SJCRH30 (cell line): ENCODE measurements at regions not wholly inside any gene's neighbourhood (a gene's known extent, or its start where the extent isn't known, plus 50 kb on each side); places are given as distances from the start of the nearest gene placed in this dataset.
"Not testable (repeated sequence)": the region's sequence is repeated elsewhere in the genome, so short reads cannot be mapped to it uniquely, and the experiment has no call there.

Source experiments
- DNase-seq, 2 experiments: peaks; one replicate each; pipeline ENCODE4 v3.0.0-alpha.2; 2015 to 2020
- H3K27ac ChIP-seq: fragments of 250-450 bp; sonication (Bioruptor Pico); 2 replicates; pipeline ENCODE4 v1.5.1; 2020; ENCODE audit warnings: mild to moderate bottlenecking, moderate library complexity
- H3K27me3 ChIP-seq: fragments of 250-450 bp; sonication (Bioruptor Pico); 2 replicates; pipeline ENCODE4 v1.5.1; 2020; ENCODE audit warnings: mild to moderate bottlenecking, moderate library complexity
- H3K36me3 ChIP-seq: fragments of 250-450 bp; sonication (Bioruptor Pico); 2 replicates; pipeline ENCODE4 v1.5.1; 2020; ENCODE audit warnings: mild to moderate bottlenecking, moderate library complexity
- H3K4me1 ChIP-seq: fragments of 250-450 bp; sonication (Bioruptor Pico); 2 replicates; pipeline ENCODE4 v1.5.1; 2020; ENCODE audit warnings: mild to moderate bottlenecking, moderate library complexity
- H3K4me3 ChIP-seq: fragments of 250-450 bp; sonication (Bioruptor Pico); 2 replicates; pipeline ENCODE4 v1.5.1; 2020; ENCODE audit warnings: mild to moderate bottlenecking, moderate library complexity
- H3K9me3 ChIP-seq: fragments of 250-450 bp; sonication (Bioruptor Pico); replicated peaks from 2 replicates; pipeline ENCODE4 v1.5.1; 2020; ENCODE audit warnings: mild to moderate bottlenecking, moderate library complexity

- Histone ChIP-seq H3K9me3 (no peaks in the 10 kb centered on the region), H3K27me3 (no peaks in the 10 kb centered on the region), H3K36me3 (no peaks in the 10 kb centered on the region), H3K4me3 (no peak overlapping the region), H3K4me1 (no peaks in the 10 kb centered on the region), H3K27ac (no peak overlapping the region)
- DNase-seq, result no peak
These were observed 210.6 kb upstream of the IRF2BP2 start for GRCh38 chr1:234820597-234820996.

- H3K9me3 ChIP-seq, DNase-seq, H3K36me3 ChIP-seq, H3K27ac ChIP-seq, H3K27me3 ChIP-seq, H3K4me3 ChIP-seq, H3K4me1 ChIP-seq: not testable (repeated sequence)
These were observed 209.9 kb upstream of the IRF2BP2 start for GRCh38 chr1:234819845-234820244.

GRCh38 chr1:234818040-234818387, 208.0 kb upstream of the IRF2BP2 start:
- not testable (repeated sequence) for H3K4me1 ChIP-seq, H3K9me3 ChIP-seq, H3K4me3 ChIP-seq, H3K27me3 ChIP-seq, H3K36me3 ChIP-seq, DNase-seq, H3K27ac ChIP-seq

- not testable (repeated sequence) for H3K9me3 ChIP-seq, H3K4me3 ChIP-seq, H3K27ac ChIP-seq, DNase-seq, H3K4me1 ChIP-seq, H3K27me3 ChIP-seq, H3K36me3 ChIP-seq
These were observed 207.5 kb upstream of the IRF2BP2 start for GRCh38 chr1:234817313-234818039.

GRCh38 chr1:234816864-234817263, 206.9 kb upstream of the IRF2BP2 start:
- not testable (repeated sequence) for H3K9me3 ChIP-seq, DNase-seq, H3K36me3 ChIP-seq, H3K27ac ChIP-seq, H3K4me3 ChIP-seq, H3K4me1 ChIP-seq, H3K27me3 ChIP-seq

GRCh38 chr1:234816186-234816851, 206.3 kb upstream of the IRF2BP2 start:
- not testable (repeated sequence) for DNase-seq, H3K27ac ChIP-seq, H3K36me3 ChIP-seq, H3K4me3 ChIP-seq, H3K27me3 ChIP-seq, H3K4me1 ChIP-seq, H3K9me3 ChIP-seq

- H3K27ac ChIP-seq, DNase-seq, H3K4me3 ChIP-seq, H3K4me1 ChIP-seq, H3K9me3 ChIP-seq, H3K36me3 ChIP-seq, H3K27me3 ChIP-seq: not testable (repeated sequence)
These were observed 205.4 kb upstream of the IRF2BP2 start for GRCh38 chr1:234815295-234815815.

GRCh38 chr1:234814235-234814634, 204.3 kb upstream of the IRF2BP2 start:
- not testable (repeated sequence) for DNase-seq, H3K27ac ChIP-seq, H3K36me3 ChIP-seq, H3K27me3 ChIP-seq, H3K4me1 ChIP-seq, H3K4me3 ChIP-seq, H3K9me3 ChIP-seq

GRCh38 chr1:234811824-234812223, 201.8 kb upstream of the IRF2BP2 start:
- not testable (repeated sequence) for H3K9me3 ChIP-seq, H3K27ac ChIP-seq, H3K36me3 ChIP-seq, H3K27me3 ChIP-seq, DNase-seq, H3K4me3 ChIP-seq, H3K4me1 ChIP-seq

GRCh38 chr1:234810726-234811125, 200.7 kb upstream of the IRF2BP2 start:
- not testable (repeated sequence) for DNase-seq, H3K27ac ChIP-seq, H3K4me1 ChIP-seq, H3K27me3 ChIP-seq, H3K9me3 ChIP-seq, H3K36me3 ChIP-seq, H3K4me3 ChIP-seq

- not testable (repeated sequence) for H3K9me3 ChIP-seq, H3K27ac ChIP-seq, H3K27me3 ChIP-seq
These were observed 199.9 kb upstream of the IRF2BP2 start for GRCh38 chr1:234809854-234810245.

GRCh38 chr1:234808943-234809853, 199.2 kb upstream of the IRF2BP2 start:
- not testable (repeated sequence) for H3K4me1 ChIP-seq, H3K36me3 ChIP-seq, H3K27ac ChIP-seq, DNase-seq, H3K9me3 ChIP-seq, H3K4me3 ChIP-seq, H3K27me3 ChIP-seq

More at GRCh38 chr1:234809854-234810245, 199.9 kb upstream of the IRF2BP2 start:
- H3K36me3 ChIP-seq, H3K4me1 ChIP-seq, DNase-seq, H3K4me3 ChIP-seq: not testable (repeated sequence)

GRCh38 chr1:234808459-234808858, 198.5 kb upstream of the IRF2BP2 start:
- H3K27me3 ChIP-seq, H3K4me1 ChIP-seq, H3K4me3 ChIP-seq, H3K9me3 ChIP-seq, DNase-seq, H3K27ac ChIP-seq, H3K36me3 ChIP-seq: not testable (repeated sequence)

GRCh38 chr1:234807705-234808104, 197.7 kb upstream of the IRF2BP2 start:
- not testable (repeated sequence) for H3K4me3 ChIP-seq, H3K27ac ChIP-seq, DNase-seq, H3K9me3 ChIP-seq, H3K36me3 ChIP-seq, H3K4me1 ChIP-seq, H3K27me3 ChIP-seq

- not testable (repeated sequence) for H3K9me3 ChIP-seq, H3K36me3 ChIP-seq, H3K27ac ChIP-seq, DNase-seq, H3K4me3 ChIP-seq, H3K4me1 ChIP-seq, H3K27me3 ChIP-seq
These were observed 192.6 kb upstream of the IRF2BP2 start for GRCh38 chr1:234802586-234802985.
